ENCODE measurements at regions not wholly inside any gene's neighbourhood (a gene's known extent, or its start where the extent isn't known, plus 50 kb on each side); places are given as distances from the start of the nearest gene placed in this dataset.

- Histone ChIP-seq H3K27ac (ENCODE audit: low read depth, low read length) (no peak overlapping the region), H3K36me3 (ENCODE audit: control insufficient read depth, insufficient read depth, low read length) (no peaks in the 10 kb centered on the region), H3K4me1 (ENCODE audit: control insufficient read depth, insufficient read depth, low read length) (no peaks in the 10 kb centered on the region), H3K9me3 (ENCODE audit: control insufficient read depth, insufficient read depth, low read length) (no peaks in the 10 kb centered on the region), H3K4me3 (ENCODE audit: low read depth, low read length) (no peak overlapping the region), H3K27me3 (ENCODE audit: control insufficient read depth, insufficient read depth, low read length) (no peaks in the 10 kb centered on the region)
- DNase-seq (ENCODE audit: low read depth in 4 of 6, low spot score in 6 of 6), result no peak
- 71% methylated on average over 2 of the region's 4 CpGs for WGBS (ENCODE audit: insufficient coverage)
Measured at GRCh38 chr2:41973871-41974270, 74.0 kb upstream of the PKDCC start.

- H3K4me3 ChIP-seq (ENCODE audit: low read depth, low read length), result no peak overlapping the region
- H3K27ac ChIP-seq (ENCODE audit: low read depth, low read length), result no peak overlapping the region
- no peaks in the 10 kb centered on the region for H3K36me3 ChIP-seq (ENCODE audit: control insufficient read depth, insufficient read depth, low read length)
- no peaks in the 10 kb centered on the region for H3K4me1 ChIP-seq (ENCODE audit: control insufficient read depth, insufficient read depth, low read length)
- DNase-seq (ENCODE audit: low read depth in 4 of 6, low spot score in 6 of 6), result no peak
- H3K27me3 ChIP-seq (ENCODE audit: control insufficient read depth, insufficient read depth, low read length), result no peaks in the 10 kb centered on the region
- no peaks in the 10 kb centered on the region for H3K9me3 ChIP-seq (ENCODE audit: control insufficient read depth, insufficient read depth, low read length)
- WGBS (ENCODE audit: insufficient coverage), result no CpG with 5 or more reads among the region's 1 CpG
Measured at GRCh38 chr2:41981417-41981816, 66.4 kb upstream of the PKDCC start.

- no peaks in the 10 kb centered on the region for H3K27me3 ChIP-seq (ENCODE audit: control insufficient read depth, insufficient read depth, low read length)
- no peak overlapping the region for H3K27ac ChIP-seq (ENCODE audit: low read depth, low read length)
- no peaks in the 10 kb centered on the region for H3K36me3 ChIP-seq (ENCODE audit: control insufficient read depth, insufficient read depth, low read length)
- H3K4me3 ChIP-seq (ENCODE audit: low read depth, low read length), result no peak overlapping the region
- no peaks in the 10 kb centered on the region for H3K9me3 ChIP-seq (ENCODE audit: control insufficient read depth, insufficient read depth, low read length)
- H3K4me1 ChIP-seq (ENCODE audit: control insufficient read depth, insufficient read depth, low read length), result peaks cover 8% of the 10 kb centered on the region
- DNase-seq (ENCODE audit: low read depth in 4 of 6, low spot score in 6 of 6), result no peak
- 84% methylated on average over 5 of the region's 5 CpGs for WGBS (ENCODE audit: insufficient coverage)
Measured at GRCh38 chr2:41985573-41986095, 62.2 kb upstream of the PKDCC start.

GRCh38 chr2:41989501-41990180, 58.2 kb upstream of the PKDCC start:
- Histone ChIP-seq H3K4me3 (ENCODE audit: low read depth, low read length) (no peak overlapping the region), H3K4me1 (ENCODE audit: control insufficient read depth, insufficient read depth, low read length) (peaks cover 12% of the 10 kb centered on the region), H3K27me3 (ENCODE audit: control insufficient read depth, insufficient read depth, low read length) (no peaks in the 10 kb centered on the region), H3K27ac (ENCODE audit: low read depth, low read length) (peak overlapping the region; percentile 66), H3K9me3 (ENCODE audit: control insufficient read depth, insufficient read depth, low read length) (no peaks in the 10 kb centered on the region), H3K36me3 (ENCODE audit: control insufficient read depth, insufficient read depth, low read length) (no peaks in the 10 kb centered on the region)
- no peak for DNase-seq (ENCODE audit: low read depth in 4 of 6, low spot score in 6 of 6)
- WGBS (ENCODE audit: insufficient coverage), result 75% methylated on average over 2 of the region's 3 CpGs

GRCh38 chr2:41990245-41990644, 57.6 kb upstream of the PKDCC start:
- Histone ChIP-seq H3K27me3 (ENCODE audit: control insufficient read depth, insufficient read depth, low read length) (no peaks in the 10 kb centered on the region), H3K4me3 (ENCODE audit: low read depth, low read length) (no peak overlapping the region), H3K27ac (ENCODE audit: low read depth, low read length) (peak overlapping the region; percentile 66), H3K9me3 (ENCODE audit: control insufficient read depth, insufficient read depth, low read length) (no peaks in the 10 kb centered on the region), H3K4me1 (ENCODE audit: control insufficient read depth, insufficient read depth, low read length) (peaks cover 12% of the 10 kb centered on the region), H3K36me3 (ENCODE audit: control insufficient read depth, insufficient read depth, low read length) (no peaks in the 10 kb centered on the region)
- DNase-seq (ENCODE audit: low read depth in 4 of 6, low spot score in 6 of 6), result peak in 2 of 6 donors; percentile 25 to 39
- WGBS (ENCODE audit: insufficient coverage), result 25% methylated on average over 2 of the region's 4 CpGs

- Histone ChIP-seq H3K4me1 (ENCODE audit: control insufficient read depth, insufficient read depth, low read length) (peaks cover 12% of the 10 kb centered on the region), H3K27ac (ENCODE audit: low read depth, low read length) (peak overlapping the region; percentile 55), H3K9me3 (ENCODE audit: control insufficient read depth, insufficient read depth, low read length) (no peaks in the 10 kb centered on the region), H3K27me3 (ENCODE audit: control insufficient read depth, insufficient read depth, low read length) (no peaks in the 10 kb centered on the region), H3K36me3 (ENCODE audit: control insufficient read depth, insufficient read depth, low read length) (no peaks in the 10 kb centered on the region), H3K4me3 (ENCODE audit: low read depth, low read length) (no peak overlapping the region)
- 82% methylated on average over 2 of the region's 4 CpGs for WGBS (ENCODE audit: insufficient coverage)
- DNase-seq (ENCODE audit: low read depth in 4 of 6, low spot score in 6 of 6), result no peak
Measured at GRCh38 chr2:41990688-41991087, 57.1 kb upstream of the PKDCC start.

GRCh38 chr2:41992056-41992642, 55.7 kb upstream of the PKDCC start:
- Histone ChIP-seq H3K4me1 (ENCODE audit: control insufficient read depth, insufficient read depth, low read length) (peaks cover 12% of the 10 kb centered on the region), H3K36me3 (ENCODE audit: control insufficient read depth, insufficient read depth, low read length) (no peaks in the 10 kb centered on the region), H3K4me3 (ENCODE audit: low read depth, low read length) (no peak overlapping the region), H3K27me3 (ENCODE audit: control insufficient read depth, insufficient read depth, low read length) (no peaks in the 10 kb centered on the region), H3K9me3 (ENCODE audit: control insufficient read depth, insufficient read depth, low read length) (no peaks in the 10 kb centered on the region), H3K27ac (ENCODE audit: low read depth, low read length) (no peak overlapping the region)
- no peak for DNase-seq (ENCODE audit: low read depth in 4 of 6, low spot score in 6 of 6)
- WGBS (ENCODE audit: insufficient coverage), result 82% methylated on average over 1 of the region's 1 CpG

- Histone ChIP-seq H3K27ac (ENCODE audit: low read depth, low read length) (peak overlapping the region; percentile 7), H3K9me3 (ENCODE audit: control insufficient read depth, insufficient read depth, low read length) (no peaks in the 10 kb centered on the region), H3K4me3 (ENCODE audit: low read depth, low read length) (no peak overlapping the region), H3K27me3 (ENCODE audit: control insufficient read depth, insufficient read depth, low read length) (no peaks in the 10 kb centered on the region), H3K4me1 (ENCODE audit: control insufficient read depth, insufficient read depth, low read length) (peaks cover 12% of the 10 kb centered on the region), H3K36me3 (ENCODE audit: control insufficient read depth, insufficient read depth, low read length) (no peaks in the 10 kb centered on the region)
- WGBS (ENCODE audit: insufficient coverage), result 56% methylated on average over 7 of the region's 12 CpGs
- DNase-seq (ENCODE audit: low read depth in 4 of 6, low spot score in 6 of 6), result peak in 1 of 6 donors; percentile 70
Measured at GRCh38 chr2:41992671-41993434, 55.0 kb upstream of the PKDCC start.

- Histone ChIP-seq H3K36me3 (ENCODE audit: control insufficient read depth, insufficient read depth, low read length) (no peaks in the 10 kb centered on the region), H3K27me3 (ENCODE audit: control insufficient read depth, insufficient read depth, low read length) (no peaks in the 10 kb centered on the region), H3K4me3 (ENCODE audit: low read depth, low read length) (no peak overlapping the region), H3K4me1 (ENCODE audit: control insufficient read depth, insufficient read depth, low read length) (peaks cover 17% of the 10 kb centered on the region), H3K9me3 (ENCODE audit: control insufficient read depth, insufficient read depth, low read length) (no peaks in the 10 kb centered on the region), H3K27ac (ENCODE audit: low read depth, low read length) (peak overlapping the region; percentile 7)
- WGBS (ENCODE audit: insufficient coverage), result 84% methylated on average over 3 of the region's 5 CpGs
- DNase-seq (ENCODE audit: low read depth in 4 of 6, low spot score in 6 of 6), result no peak
Measured at GRCh38 chr2:41993435-41993925, 54.3 kb upstream of the PKDCC start.

Measured in spinal cord (tissue), 9 donors.